KBM-7 (cell line): ENCODE measurements at regions not wholly inside any gene's neighbourhood (a gene's known extent, or its start where the extent isn't known, plus 50 kb on each side); places are given as distances from the start of the nearest gene placed in this dataset.
"Not testable (repeated sequence)": the region's sequence is repeated elsewhere in the genome, so short reads cannot be mapped to it uniquely, and the experiment has no call there.

Experiments used
- DNase-seq: peaks from one replicate; pipeline ENCODE4 v3.0.0-alpha.2; 2015
- in situ Hi-C: fragments of 300-500 bp; cut with MboI; formaldehyde crosslinking; loops from 2 replicates; pipeline ENCODE4 v1.14.3; 2020; ENCODE audit warnings: low sequenced_read_pairs, low pct_unique_long_range_greater_than_20kb, mixed read lengths

DNA sequence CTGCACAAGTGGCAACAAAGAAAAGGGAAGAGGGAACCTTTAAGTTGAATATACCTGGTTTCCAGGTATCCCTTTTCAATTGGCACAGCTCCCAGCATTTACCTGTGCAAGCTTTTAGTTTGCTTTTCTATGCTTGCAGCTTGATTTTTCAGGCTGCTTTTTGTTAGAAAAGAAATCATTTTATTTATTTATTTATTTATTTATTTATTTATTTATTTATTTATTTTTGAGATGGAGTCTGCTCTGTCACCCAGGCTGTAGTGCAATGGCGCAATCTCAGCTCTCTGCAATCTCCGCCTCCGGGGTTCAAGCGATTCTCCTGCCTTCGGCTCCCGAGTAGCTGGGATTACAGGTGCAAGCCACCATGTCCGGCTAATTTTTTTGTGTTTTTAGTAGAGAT is 587.1 kb downstream of the KCNT2 start:
- in situ Hi-C loops, DNase-seq: not testable (repeated sequence)

DNA sequence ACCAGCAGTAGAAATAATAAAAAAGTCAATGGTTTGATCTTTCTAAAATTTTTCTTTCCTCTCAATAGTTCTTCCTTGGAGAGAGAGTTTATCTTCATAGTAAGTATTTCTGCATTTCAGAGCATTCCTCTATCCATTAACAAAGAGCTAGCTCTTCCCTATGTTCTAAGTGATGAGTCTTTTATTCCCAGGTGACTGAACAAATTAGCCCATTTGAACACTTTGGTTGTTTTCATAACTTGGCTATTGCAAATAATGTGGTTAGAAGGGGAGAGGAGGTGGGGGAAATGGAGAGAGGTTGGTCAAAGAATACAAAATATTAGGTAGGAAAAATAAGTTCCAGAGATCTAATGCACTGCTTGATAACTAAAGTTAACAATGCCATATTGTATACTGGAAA is 598.9 kb downstream of the KCNT2 start:
- in situ Hi-C loops = no loop called here
- DNase-seq = no peak

DNA sequence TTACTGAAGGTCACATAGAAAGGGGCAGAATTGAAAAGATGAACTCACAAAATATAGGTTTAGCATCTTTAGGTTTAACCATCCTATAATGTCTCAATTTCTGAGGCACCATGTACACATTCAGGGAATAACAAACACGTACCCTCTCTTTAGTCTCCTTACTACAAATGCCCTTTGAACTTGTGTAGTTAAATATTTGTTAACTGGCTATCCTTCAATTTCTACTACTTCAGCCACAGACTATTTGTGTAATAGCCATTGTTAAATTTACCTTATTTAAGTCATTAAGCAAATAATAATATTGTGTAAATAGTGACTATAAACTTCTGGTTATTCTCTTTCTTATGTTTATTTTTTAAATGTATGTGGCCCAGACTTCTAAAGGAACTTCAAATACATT is 600.5 kb downstream of the KCNT2 start:
- in situ Hi-C loops = no loop called here
- DNase-seq = no peak

DNA sequence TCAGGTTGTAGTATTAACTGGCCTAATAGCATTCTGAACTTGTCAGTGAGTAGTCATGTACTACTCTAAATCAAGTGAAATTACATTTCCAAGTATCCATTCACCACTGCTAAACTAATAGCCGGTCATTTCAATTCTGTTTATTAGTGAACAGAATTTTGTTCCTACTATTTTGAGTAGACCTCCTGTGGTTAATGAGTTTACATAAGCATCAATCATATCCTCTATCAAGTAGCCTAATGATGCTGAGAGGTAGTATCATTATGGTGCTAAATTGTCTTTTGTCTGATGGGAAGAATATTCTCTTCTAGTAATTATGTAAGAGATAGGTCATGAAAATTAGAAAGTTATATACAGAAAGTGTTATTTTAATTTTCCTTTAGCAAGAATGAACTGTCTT is 602.8 kb downstream of the KCNT2 start:
- no peak for DNase-seq
- in situ Hi-C loops = no loop called here

DNA sequence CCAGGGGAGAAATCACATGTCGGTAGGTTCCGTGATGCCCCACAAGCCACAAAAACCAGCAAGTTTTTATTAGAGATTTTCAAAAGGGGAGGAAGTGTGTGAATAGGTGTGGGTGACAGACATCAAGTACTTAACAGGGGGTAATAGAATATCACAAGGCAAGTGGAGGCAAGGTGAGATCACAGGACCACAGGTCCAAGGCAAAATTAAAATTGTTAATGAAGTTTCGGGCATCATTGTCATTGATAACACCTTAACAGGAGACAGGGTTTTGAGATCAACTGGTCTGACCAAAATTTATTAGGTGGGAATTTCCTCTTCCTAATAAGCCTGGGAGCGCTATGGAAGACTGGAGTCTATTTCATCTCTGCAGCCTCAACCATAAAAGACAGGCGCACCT is 603.9 kb downstream of the KCNT2 start:
- in situ Hi-C loops, DNase-seq: not testable (repeated sequence)

DNA sequence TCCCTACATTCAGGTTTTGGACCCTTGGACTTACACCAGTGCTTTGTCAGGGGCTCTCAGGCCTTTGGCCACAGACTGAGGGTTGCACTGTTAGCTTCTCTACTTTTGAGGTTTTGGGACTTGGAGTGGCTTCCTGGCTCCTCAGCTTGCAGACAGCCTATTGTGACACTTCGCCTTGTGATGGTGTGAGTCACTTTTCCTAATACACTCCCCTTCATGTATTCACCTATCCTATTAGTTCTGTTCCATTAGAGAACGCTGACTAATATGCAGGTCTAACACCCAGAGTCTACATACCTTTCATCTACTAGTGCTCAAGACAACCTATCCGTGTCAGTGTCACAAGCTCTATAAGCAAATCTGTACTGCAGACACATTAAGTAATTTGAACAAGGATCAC is 605.3 kb downstream of the KCNT2 start:
- in situ Hi-C loops = no loop called here
- no peak for DNase-seq

DNA sequence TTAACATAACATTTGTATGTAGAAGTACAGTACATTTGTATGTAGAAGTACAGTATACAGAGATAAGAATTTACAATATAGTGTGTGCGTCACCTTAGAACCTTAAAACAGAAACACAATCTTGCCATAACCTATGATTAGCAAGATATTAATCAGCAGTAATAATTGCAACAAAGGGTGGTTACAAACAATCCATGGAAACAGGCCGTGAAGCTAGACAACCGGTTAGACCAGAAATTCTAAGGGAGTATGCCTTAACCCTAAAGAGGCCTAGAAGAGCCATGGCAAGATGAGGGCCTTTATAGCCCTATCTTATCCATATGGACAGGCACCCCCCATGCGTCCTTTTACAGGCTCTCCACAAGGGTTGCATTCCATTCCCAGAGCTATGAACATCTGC is 605.9 kb downstream of the KCNT2 start:
- in situ Hi-C loops, DNase-seq: not testable (repeated sequence)

DNA sequence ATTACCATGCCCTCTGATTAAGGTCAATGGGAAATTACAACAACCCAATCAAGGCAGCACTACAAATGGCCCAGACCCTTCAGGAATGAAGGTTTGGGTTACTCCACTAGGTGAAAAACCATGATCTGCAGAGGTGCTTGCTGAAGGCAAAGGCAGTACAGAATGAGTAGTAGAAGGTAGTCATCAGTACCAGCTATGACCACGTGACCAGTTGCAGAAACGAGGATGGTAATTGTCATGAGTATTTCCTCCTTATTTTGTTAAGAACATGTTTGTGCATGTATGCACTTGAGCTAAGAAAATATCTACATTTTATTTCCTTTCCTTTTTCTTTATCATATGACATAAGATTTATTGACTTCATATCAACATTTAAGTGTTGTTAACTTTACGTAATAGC is 607.1 kb downstream of the KCNT2 start:
- DNase-seq = no peak
- in situ Hi-C loops = no loop called here

DNA sequence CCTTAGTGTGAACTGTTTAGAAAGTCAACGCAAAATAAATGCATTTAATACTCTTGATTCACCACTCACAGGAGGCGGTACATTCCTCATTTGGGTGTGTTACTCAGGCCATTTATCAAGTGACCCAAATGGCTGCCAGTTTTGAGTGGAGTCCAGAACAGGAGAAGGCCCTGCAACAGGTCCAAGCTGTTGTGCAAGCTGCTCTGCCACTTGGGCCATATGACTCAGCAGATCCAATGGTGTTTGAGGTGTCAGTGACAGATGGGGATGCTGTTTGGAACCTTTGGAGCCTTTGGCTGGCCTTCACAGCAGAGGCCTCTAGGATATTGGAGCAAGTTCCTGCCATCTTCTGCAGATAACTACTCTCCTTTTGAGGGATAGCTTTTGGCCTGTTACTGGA is 609.2 kb downstream of the KCNT2 start:
- DNase-seq = no peak
- in situ Hi-C loops = no loop called here

DNA sequence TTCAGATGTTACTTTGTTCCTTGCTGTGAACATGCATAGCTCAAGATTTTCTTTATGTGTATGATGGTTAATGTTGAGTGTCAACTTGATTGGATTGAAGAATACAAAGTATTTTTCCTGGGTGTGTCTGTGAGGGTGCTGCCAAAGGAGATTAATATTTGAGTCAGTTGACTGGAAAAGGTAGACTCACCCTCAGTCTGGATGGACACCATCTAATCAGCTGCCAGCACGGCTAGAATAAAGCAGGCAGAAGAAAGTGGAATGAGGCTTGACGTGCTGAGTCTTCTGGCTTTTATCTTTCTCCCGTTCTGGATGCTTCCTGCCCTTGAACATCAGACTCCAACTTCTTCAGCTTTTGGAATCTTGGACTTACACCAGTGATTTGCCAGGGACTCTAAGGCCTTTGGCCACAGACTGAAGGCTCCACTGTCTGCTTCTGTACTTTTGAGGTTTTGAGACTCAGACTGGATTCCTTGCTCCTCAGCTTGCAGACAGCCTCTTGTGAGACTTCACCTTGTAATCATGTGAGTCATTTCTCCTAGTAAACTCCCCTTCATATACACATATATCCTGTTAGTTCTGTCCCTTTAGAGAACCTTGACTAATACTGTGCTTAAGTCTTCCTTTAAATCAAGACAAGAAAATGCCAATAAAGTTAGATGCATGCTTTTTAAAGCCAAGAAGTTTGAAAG is 626.6 kb downstream of the KCNT2 start:
- no peak for DNase-seq
- in situ Hi-C loops = no loop called here

DNA sequence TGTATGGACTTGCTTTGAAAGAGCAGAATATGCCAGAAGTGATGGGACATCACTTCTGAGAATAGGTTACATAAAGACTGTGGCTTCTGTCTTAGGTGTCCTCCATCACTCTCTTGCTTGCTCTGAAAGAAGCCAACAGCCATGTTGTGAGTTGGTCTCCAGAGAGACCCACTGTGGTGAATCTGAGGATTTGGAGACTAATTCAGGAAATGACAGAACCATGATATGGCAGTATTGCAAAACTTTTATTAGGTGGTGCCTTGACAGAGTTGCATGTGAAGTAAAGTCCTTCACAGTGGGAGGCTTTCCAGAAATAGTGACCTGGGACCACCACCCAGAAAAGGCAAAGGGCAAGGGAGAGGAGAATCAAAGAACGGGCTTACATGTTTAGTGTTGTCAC is 628.6 kb downstream of the KCNT2 start:
- peak; percentile 4 for DNase-seq
- in situ Hi-C loops = no loop called here

DNA sequence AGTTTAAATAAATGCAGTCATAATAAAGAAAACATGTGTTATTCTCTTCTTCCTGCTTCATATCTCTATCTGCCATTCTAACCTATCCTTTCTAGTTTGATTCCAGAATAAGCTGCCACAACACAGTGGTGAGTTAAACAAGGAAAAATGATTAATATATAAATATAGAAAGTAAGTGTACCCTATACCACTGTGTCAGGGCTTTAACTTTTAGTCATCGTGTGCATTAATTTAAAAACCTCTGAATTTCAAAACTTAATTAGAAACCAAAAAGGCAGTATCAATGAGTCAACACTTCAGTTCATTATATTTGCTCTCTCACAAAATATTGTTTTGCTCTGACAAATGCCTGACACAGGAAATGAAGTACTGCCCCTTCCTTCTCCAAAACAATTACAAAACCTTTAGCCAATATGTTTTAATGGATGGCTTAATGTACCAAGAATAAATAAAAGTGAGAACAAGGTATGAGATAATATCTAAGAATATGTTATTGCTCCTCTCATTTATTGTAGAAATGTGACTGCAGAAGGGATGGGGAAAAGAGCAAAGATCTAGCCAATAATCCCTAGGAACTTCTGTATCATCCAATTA is 634.8 kb downstream of the KCNT2 start:
- DNase-seq = no peak
- in situ Hi-C loops = no loop called here

DNA sequence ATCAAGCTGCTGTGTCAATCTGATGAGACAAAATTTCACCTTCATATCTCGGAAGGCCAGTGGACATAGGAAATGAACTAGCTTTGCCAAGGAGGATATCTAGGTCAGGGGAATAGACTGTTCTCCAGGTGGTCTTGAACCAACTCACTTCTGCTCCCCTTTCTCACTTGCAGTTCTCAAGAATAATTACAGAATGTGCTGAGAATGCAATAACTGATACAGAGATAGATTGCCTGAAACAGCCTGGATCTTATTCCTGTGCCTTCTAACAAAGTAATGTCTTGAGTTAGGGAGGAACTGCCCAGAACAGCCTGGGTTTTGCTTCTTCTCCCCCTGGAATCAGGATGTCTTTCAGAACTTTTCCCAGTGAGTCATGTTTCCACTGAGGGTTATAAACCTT is 636.7 kb downstream of the KCNT2 start:
- DNase-seq = no peak
- in situ Hi-C loops = no loop called here

DNA sequence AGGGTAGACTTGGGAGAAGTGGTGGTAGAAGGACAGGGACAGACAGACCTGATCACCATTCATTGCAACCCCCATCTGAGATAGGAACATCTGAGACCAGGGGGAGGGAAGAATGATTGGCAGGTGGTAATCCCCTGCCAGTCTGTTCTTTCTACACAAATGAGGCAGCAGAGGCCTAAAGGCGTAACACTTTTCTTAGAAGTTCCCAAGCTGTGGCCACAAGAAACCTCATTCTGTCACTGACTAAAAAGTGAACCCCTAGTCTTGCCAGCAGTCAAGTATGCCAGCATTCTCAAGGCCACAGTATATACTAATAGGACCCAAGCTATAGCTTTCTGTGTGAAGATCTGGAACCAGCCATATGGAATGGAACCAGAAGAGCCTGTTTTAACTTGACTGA is 638.0 kb downstream of the KCNT2 start:
- DNase-seq = no peak
- in situ Hi-C loops = no loop called here

DNA sequence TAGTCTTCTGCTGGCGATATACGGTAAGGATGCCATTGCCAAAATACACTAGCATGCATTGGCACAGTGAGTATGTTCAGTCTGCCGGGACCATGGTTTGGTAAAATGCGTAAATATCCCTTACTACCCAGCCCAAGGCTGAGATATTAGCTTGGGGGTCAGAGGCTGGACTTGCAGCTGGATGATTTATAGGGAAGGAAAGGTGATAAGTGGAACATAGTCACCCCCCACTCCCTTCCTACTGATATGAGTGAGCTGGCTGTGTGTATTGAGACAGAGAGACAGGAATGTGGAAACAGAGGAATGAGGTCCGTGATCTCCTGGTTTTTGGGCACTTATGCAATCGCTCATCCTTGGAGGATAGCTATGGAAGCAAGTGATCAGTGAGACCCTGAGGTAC is 642.8 kb downstream of the KCNT2 start:
- in situ Hi-C loops = no loop called here
- DNase-seq = no peak

DNA sequence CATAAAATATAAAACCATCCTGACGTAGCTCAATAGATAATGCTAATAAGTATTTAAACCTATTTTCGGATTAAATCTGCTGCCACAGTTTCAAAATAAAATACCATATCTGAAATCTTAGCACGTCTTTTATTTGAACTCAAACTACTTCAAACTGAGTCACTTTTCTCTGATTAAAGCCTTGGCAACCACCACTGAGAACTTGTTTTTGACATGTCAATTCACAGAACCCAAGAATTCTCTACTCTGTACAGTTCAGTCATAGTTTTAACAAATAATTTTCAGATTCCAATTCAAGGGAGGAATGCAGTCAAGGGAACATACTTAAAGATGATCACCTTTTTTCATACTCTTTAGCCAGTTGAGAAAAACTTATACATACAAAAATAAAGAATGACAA is 643.2 kb downstream of the KCNT2 start:
- no peak for DNase-seq
- in situ Hi-C loops = no loop called here

DNA sequence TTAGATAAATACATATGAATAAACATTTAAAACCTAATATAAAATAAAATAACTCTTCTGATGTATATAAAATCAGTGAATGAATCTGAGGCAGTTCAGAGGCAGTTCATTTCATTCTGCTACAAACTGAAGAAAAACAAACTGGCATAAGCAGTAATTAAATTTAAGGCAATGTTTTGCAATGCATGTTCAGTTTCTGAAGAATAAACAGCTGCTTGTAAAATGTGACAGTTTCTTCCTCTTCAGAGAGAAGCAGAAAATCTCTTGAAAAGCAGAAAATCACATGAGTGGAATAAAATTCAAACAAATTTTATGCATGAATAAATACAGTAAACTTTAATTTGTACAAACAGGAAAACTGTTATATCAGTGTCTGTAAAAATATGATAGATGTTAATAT is 643.7 kb downstream of the KCNT2 start:
- in situ Hi-C loops = no loop called here
- DNase-seq = no peak

DNA sequence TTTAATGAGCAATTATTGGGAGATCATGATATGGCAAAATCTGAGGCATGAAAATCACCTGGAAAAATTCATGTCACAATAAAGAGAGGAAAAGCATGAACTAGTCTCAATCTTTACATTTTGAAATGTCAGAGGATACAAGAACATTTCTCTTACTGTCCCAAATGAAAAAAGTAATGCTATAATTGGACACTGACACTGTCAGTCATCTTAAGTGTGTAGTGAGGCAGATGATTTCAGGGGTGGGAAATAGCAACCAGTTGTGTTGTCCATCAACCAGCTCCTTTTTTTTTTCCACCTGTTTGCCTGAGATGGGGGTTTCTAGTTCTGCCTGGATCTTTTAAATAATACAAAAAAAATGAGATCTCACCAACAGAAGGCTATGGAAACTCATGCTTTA is 646.2 kb downstream of the KCNT2 start:
- DNase-seq = no peak
- in situ Hi-C loops = no loop called here

DNA sequence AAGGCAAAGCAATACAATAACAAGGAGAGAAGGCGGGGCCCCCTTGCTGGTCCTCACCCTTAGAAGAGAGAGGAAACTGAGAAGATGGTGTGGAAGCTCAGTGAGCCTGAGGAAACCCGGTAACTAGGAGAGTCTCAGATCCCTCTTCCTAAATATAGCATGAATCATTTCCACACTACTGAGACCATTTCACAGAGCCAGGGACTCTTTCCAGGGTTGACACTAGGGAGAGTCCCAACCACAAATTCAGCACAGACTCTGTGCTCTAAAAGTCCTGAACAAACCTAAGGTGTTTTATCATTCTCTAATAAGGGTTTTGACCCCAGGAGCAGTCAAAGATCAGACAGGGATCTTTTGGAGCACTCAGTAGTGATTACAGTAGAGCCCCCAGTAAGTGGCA is 647.7 kb downstream of the KCNT2 start:
- DNase-seq = no peak
- in situ Hi-C loops = no loop called here

DNA sequence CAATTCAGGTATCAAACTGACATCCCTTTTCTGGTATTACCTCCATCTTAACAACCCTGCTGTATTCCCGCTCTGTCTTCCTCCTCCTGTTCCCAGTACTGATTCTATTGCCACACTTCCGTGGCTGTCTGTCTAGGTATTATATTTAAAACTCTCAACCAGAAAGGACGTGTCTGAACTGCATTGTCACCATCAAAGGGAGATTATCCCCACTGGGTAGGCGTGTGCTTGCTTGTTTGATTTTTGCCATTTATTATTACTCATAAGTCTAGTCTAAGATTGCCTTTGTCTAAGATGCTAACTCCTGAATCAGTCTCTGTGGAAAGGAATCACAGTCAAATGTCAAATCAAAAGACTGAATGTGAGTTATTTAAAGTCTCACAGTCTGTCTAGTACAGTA is 650.1 kb downstream of the KCNT2 start:
- DNase-seq = no peak
- in situ Hi-C loops = no loop called here

DNA sequence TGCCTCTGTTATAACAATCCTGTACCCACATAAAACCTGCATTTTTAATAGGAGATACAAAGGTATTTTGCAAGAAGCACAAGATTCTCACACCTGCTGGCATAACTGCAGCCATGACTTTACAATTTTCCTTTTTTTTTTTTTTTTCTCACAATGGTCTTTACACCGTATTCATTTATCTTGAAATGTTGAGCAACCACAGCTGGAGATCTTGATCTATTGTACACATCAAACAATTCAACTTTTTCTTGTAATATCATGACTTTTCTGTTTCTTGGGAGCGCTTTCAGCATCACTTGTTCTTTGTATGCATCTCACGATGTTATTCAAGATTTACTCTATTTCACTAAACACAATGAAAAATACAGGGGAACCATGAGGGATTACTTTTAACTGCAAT is 651.4 kb downstream of the KCNT2 start:
- in situ Hi-C loops = no loop called here
- no peak for DNase-seq
